Activated CD4-positive, alpha-beta T cell treated with anti-CD3 and anti-CD28 coated beads, Interleukin-2, amount 50 U/mL, for 48 hours (primary cell): ENCODE measurements at regions not wholly inside any gene's neighbourhood (a gene's known extent, or its start where the extent isn't known, plus 50 kb on each side); places are given as distances from the start of the nearest gene placed in this dataset.
"Not testable (repeated sequence)": the region's sequence is repeated elsewhere in the genome, so short reads cannot be mapped to it uniquely, and the experiment has no call there.

Experiments used
- DNase-seq, 2 experiments: peaks; one replicate each; pipeline ENCODE4 v3.0.0-alpha.2; 2020

DNA sequence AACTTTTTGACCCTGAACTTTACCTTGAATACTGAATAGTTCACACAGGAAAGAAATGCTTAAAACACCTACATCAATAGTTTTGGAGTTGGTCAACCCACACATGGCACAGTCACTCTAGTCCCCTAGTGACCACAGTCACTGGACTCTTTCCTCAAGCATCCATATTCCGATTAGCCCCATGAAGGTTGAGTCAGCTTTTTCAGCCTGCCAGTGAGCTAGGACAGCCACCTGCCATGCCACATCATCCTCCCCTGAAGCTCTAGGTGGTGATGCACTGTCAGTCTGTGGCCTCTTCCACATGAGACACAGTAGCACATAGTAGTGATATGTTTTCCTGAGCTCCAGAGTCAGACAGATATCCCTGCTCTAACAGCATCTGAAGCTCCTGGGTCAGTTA is 537.2 kb downstream of the XPNPEP1 start:
- no peak for DNase-seq

- no peak for DNase-seq
Measured at GRCh38 chr10:109379186-109379585, 544.1 kb downstream of the XPNPEP1 start.

DNA sequence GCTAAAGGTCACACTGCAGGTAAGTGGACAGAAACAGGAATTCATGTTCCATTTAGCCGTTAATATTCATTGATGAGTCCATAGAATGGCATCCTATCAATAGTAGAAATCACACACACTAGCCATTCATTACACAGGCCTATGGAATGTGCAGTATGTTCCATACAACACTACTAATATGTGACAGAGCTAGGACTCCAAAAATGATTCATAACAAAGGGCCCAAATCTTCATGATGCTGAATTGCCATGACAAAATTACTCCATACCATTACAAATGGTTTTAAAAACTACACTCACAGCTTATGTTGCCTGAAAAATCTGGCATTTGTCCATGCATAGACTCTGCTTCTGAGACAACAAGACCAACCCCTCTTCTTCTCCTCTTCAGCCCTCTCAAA is 549.1 kb downstream of the XPNPEP1 start:
- no peak for DNase-seq

DNA sequence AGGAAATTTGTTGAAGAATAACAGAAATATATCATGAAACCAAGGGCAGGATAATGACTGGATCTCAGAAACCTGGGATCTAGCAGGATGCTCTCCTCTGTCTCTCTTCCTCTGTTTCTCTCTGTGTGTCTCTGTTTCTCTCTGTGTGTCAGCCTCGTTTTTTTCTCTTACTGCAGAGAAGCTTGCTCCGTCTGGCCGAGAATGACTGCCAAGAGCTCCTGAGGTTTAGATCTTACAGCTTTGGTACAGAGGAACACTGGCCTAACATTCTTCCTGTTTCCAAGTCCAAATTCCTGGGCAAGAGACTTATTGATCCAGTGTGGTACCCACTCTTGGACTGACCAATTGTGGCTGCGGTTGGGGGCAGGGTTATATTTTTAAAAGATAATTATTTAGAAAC is 564.0 kb downstream of the XPNPEP1 start:
- DNase-seq: no peak

GRCh38 chr10:109358325-109358724 is 565.0 kb downstream of the XPNPEP1 start:
- no peak for DNase-seq

- DNase-seq: no peak
Measured at GRCh38 chr10:109348324-109348723, 575.0 kb downstream of the XPNPEP1 start.

- no peak for DNase-seq
Measured at GRCh38 chr10:109343293-109343692, 580.0 kb downstream of the XPNPEP1 start.

- no peak for DNase-seq
Measured at GRCh38 chr10:109341986-109342385, 581.3 kb downstream of the XPNPEP1 start.

DNA sequence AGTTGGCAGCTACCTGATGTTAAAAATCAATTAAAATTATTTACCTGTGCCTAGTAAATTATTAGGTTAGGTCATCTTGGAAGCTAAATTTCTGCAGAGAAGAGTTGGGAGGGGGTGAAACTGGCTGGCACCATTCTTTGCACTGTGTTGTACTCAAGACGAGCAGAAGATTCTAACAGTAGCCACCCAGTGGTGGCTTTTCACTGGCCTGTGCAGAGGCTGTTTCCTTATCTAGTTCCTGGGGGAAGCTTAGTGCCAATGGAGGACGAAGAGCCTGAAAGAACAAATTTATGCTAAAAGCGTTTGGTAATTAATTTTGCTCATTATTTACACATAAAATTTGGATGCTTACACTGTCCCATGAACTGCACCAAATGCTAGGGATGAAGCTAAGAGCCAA is 595.3 kb downstream of the XPNPEP1 start:
- no peak for DNase-seq

DNA sequence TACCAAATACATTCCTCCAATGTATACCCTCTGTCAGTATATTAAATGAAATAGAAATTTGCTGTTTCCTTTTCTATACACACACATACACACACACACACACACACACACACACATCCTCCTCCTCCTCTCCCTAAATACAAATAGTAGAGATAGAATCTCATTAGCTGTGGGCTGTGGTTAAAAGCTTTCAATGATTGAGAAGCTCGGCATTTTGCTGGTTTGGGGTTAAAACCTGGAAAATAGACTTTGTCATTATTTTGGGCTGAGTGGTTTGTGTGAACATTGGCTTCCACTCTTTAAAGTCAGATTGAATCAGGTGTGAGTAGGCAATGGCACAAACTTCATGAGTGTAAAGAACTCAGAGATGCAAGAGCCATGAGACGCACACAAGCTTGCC is 596.0 kb downstream of the XPNPEP1 start:
- DNase-seq: no peak

- DNase-seq: no peak
Measured at GRCh38 chr10:109324721-109325120, 598.6 kb downstream of the XPNPEP1 start.

DNA sequence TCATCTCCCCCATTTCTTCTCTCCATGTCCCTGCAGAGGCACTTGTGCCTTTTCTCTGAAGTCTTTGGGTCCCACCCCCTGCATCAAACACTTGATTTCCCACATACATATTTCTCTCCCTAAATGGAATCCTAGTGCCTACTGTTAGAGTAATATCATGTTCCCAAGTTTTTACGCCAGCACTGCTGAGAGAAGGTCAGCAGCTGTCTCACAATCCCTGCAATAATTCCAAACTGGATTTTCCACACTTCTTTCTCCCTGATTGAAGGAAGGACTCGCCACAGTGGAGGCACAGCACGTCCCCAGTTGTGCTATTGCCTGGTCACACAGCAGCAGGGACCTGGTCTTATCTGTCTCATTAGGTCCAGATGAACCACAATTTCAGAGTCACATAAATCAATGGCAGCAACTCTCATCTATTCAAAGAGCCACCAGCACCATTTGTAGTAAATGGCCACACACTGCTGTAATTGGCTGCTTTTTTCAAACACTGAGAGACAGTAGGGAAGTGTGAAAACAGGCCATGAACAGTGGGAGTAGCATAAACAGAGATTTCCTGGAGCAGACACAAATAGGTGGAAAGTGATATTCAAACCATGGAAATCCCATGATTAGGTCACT is 605.5 kb downstream of the XPNPEP1 start:
- DNase-seq: no peak

DNA sequence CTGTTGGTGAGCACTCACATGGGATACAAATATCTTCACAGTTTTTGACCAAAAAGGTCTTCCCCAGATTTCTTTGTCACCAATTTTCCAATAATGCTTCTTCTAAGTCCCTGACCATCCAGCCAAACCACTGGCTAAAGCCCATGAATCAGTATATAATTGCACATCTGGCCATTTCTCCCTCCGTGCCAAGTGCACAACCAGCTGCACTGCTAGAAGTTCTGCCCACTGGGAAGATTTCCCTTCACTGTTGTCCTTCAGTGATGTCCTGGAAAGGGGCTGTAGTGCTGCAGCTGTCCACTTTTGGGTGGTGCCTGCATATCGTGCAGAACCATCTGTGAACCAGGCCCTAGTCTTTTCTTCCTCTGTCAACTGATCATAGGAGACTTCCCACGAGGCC is 609.3 kb downstream of the XPNPEP1 start:
- not testable (repeated sequence) for DNase-seq

DNA sequence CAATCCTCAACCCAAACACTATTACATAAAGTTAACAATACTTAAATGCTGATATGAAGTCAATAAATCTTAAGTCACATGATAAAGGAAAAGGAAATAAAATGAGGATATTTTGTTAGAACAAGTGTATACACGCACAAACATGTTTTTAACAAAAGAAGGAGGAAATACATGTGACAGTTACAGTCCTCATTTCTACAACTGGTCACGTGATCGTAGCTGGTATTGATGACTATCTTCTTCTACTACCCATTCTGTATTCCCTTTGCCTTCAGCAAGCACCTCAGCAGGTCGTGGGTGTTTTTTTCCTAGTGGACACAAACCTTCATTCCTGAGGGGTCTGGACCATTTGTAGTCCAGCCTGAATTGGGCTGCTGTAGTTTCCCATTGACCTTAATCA is 610.8 kb downstream of the XPNPEP1 start:
- DNase-seq: not testable (repeated sequence)

DNA sequence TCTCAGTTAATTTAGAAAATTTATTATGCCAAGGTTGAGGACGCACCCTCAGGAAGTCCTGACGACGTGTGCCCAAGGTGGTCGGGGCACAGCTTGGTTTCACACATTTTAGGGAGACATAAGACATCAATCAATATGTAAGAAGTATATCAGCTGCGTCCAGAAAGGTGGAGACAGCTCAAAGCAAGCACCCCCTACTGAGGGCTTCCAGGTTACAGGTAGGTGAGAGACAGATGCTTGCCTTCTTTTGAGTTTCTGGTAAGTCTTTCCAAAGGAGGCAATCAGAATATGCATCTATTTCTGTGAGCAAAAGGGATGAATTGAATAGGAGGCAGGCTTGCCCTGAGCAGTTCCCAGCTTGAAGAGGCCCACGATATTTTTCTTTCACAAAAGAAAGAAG is 614.3 kb downstream of the XPNPEP1 start:
- no peak for DNase-seq

- not testable (repeated sequence) for DNase-seq
Measured at GRCh38 chr10:109307102-109307501, 616.2 kb downstream of the XPNPEP1 start.

DNA sequence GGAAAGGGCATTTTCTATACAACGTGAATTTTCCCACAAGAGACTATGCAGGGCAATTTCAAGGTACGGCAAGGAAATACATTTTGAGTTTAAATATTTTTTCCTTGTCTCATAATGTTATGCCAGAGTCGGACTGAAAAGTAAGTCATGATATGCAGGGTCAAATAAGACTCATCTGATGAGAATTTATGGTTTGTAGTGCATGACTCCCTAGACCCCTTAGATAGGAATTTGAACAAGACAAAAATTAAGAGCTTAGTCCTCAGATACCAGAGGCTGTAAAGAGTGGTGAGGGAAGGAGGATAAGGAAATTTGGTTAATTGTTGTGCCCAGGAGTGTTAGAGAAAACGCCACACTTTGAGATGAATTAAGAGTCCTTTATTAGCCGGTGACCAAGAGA is 616.6 kb downstream of the XPNPEP1 start:
- no peak for DNase-seq

DNA sequence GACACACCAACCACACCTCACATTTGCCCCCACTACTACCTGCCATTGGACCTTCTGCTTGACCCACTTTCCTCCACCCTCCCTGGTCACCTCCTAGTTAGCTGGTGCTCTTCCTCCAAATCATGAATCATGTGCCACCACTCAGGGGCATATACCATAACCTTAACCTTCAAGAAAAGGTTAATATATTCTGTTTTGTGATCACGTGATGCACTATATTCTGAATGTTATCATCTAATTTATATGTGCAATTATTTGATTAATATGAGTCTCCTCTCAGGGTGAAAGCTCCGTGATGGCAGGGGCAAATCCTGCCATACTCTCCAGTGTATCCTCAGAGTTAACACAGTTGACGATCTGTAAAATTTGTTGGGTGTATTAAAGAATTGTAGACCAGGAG is 635.5 kb downstream of the XPNPEP1 start:
- DNase-seq: no peak

GRCh38 chr10:109282510-109282909 is 640.8 kb downstream of the XPNPEP1 start:
- no peak for DNase-seq

- DNase-seq: no peak
Measured at GRCh38 chr10:109281347-109281746, 642.0 kb downstream of the XPNPEP1 start.

DNA sequence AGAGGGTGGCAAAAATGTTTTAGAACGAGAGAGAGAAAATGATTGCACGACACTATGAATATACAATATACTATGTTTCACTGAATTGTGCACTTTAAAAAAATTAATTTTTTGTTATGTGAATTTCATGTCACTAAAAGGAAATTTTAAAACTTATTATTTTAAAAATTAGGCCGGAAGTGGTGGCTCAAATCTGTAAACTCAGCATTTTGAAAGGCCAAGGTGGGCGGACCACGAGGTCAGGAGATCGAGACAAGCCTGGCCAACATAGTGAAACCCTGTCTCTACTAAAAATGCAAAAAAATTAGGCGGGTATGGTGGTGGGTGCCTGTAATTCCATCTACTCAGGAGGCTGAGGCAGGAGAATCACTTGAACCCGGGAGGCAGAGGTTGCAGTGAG is 642.5 kb downstream of the XPNPEP1 start:
- DNase-seq: no peak

GRCh38 chr10:109277456-109277855 is 645.9 kb downstream of the XPNPEP1 start:
- no peak for DNase-seq

DNA sequence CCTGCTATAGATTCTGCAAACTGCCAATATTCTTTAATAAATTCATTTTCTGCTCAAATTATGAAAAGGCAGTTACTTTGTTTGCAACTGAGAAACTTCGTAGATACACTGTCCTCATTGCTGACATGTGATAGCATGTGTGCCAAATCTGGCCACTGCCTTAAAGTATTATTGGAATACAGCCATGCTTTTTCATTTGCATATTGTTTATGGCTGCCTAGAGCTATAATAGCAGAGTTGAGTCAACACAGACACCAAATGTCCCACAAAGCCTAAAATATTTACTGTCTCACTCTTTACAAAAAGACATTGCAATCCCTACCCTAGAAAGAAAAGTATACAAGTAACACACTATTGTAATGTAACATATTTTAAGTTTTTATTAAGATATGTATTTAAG is 647.4 kb downstream of the XPNPEP1 start:
- no peak for DNase-seq

GRCh38 chr10:109274681-109275080 is 648.6 kb downstream of the XPNPEP1 start:
- DNase-seq: no peak

DNA sequence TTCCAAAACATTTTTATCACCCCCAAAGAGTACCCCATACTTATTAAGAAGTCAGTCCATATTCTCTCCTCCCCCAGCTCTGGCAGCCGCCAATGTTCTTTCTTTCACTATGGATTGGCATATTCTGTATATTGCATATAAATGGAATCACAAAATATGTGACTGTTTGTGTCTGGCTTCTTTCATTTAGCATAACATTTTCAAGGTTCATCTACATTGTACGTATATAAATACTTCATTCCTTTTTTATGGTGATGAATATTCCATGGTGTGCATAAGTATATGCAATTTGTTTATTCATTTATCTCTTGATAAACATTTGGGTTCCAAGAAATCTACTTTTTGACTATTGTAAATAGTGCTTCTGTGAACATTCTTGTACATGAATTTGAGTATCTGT is 653.1 kb downstream of the XPNPEP1 start:
- no peak for DNase-seq

DNA sequence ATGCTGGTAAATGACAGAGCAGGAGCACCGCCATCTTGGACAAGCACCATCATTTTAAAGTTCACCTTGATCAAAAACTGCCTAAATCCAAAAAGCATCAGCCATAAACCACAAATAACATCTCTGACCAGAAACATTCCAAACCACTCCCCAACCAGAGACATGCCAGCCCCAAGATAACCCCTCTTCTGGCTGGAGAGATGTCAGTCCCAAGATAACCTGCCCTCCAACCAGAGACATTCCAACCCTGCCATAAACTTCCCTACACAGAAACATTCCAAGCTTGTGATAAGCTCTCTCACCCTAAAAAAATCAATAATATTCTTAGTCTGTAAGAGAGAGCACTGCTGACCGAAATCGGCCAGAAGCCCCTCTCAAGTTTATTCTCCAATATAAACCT is 659.3 kb downstream of the XPNPEP1 start:
- no peak for DNase-seq
